HCT116 (cell line): ENCODE measurements at regions not wholly inside any gene's neighbourhood (a gene's known extent, or its start where the extent isn't known, plus 50 kb on each side); places are given as distances from the start of the nearest gene placed in this dataset.

Experiments used
- ATAC-seq: fragments of 200-7000 bp; cut with Tn5 transposase; 2 replicates; pipeline ENCODE4 v1.9.1; 2020; ENCODE audit warnings: mild to moderate bottlenecking, moderate library complexity
- BruUV-seq: library from RNA; stranded (reverse); fragments of 400-500 nt; replicated peaks from 2 replicates; lab custom pipeline; 2021; lab: Mats Ljungman, UMichigan
- CTCF ChIA-PET: fragments of 300-600 bp; sonication (Branson Sonifier 250); formaldehyde crosslinking; loops from one replicate; lab custom pipeline; 2021; ENCODE audit warnings: antibody characterized with exemption; lab: Charles Lee
- POLR2A ChIA-PET: fragments of 300-600, 350-600 bp; sonication (Branson Sonifier 250); formaldehyde crosslinking; loops from one replicate; lab custom pipeline; 2021; ENCODE audit warnings: antibody characterized with exemption; lab: Charles Lee
- RAD21 ChIA-PET, 2 experiments: fragments of 300-600 bp; sonication (Branson Sonifier 250); formaldehyde crosslinking; loops; one replicate each; lab custom pipeline; 2023; ENCODE audit warnings: low total read pairs in 2 of 2; ENCODE audit not compliant: uncharacterized antibody in 2 of 2, unreplicated experiment in 2 of 2, low non-redundant PET in 1 of 2; lab: Charles Lee
- DNase-seq: peaks from one replicate; pipeline ENCODE4 v3.0.0-alpha.2; 2010; ENCODE audit warnings: low read depth, low spot score
- H2AFZ ChIP-seq: fragments of 200-600 bp; shearing (Covaris generic), sonication (generic); 2 replicates; pipeline ENCODE4 v1.6.1; 2017; ENCODE audit warnings: low read depth, mixed run types, mixed read lengths, antibody characterized with exemption, low read length; ENCODE audit not compliant: poor library complexity, severe bottlenecking
- H3K27ac ChIP-seq: 2 replicates; pipeline ENCODE4 v1.5.1; 2012; ENCODE audit warnings: low read depth, low read length
- H3K27me3 ChIP-seq: fragments of 200-600 bp; sonication (generic); 2 replicates; pipeline ENCODE4 v1.6.1; 2016; ENCODE audit warnings: mixed run types, low read length, mixed read lengths; ENCODE audit not compliant: insufficient read depth
- H3K36me3 ChIP-seq, 2 experiments: fragments of 200-500 bp in 1 of 2; fragments of 200-600 bp in 1 of 2; sonication (Bioruptor generic) in 1 of 2; sonication (generic) in 1 of 2; 2 replicates each; pipeline versions ENCODE4 v1.5.1 to v1.6.1; 2014 to 2016; ENCODE audit warnings: low read length in 2 of 2, inconsistent platforms in 1 of 2, mixed read lengths in 1 of 2, mixed run types in 1 of 2; ENCODE audit not compliant: insufficient read depth in 2 of 2, control insufficient read depth in 1 of 2
- H3K4me1 ChIP-seq, 2 experiments: fragments of 200-600 bp in 1 of 2; sonication (generic) in 1 of 2; 2 replicates each; pipeline versions ENCODE4 v1.5.1 to v1.6.1; 2012 to 2017; ENCODE audit warnings: low read length in 2 of 2, inconsistent platforms in 1 of 2, mild to moderate bottlenecking in 1 of 2, mixed read lengths in 1 of 2, mixed run types in 1 of 2, moderate library complexity in 1 of 2; ENCODE audit not compliant: insufficient read depth in 2 of 2, control insufficient read depth in 1 of 2
- H3K4me2 ChIP-seq: fragments of 200-600 bp; sonication (generic); 2 replicates; pipeline ENCODE4 v1.6.1; 2017; ENCODE audit warnings: mixed run types, low read length, mixed read lengths
- H3K4me3 ChIP-seq, 2 experiments: fragments of 200-600 bp in 1 of 2; sonication (generic) in 1 of 2; replicated peaks in 1 of 2; 2 replicates each; pipeline ENCODE4 v1.5.1; 2011 to 2016; ENCODE audit warnings: low read length in 2 of 2, control low read depth in 1 of 2, low read depth in 1 of 2, mild to moderate bottlenecking in 1 of 2, mixed read lengths in 1 of 2, mixed run types in 1 of 2
- H3K79me2 ChIP-seq: fragments of 200-600 bp; sonication (generic); 2 replicates; pipeline ENCODE4 v1.6.1; 2017; ENCODE audit warnings: mild to moderate bottlenecking, mixed run types, low read length, moderate library complexity, mixed read lengths; ENCODE audit not compliant: insufficient read depth
- H3K9ac ChIP-seq: fragments of 200-600 bp; sonication (generic); 2 replicates; pipeline ENCODE4 v1.6.1; 2016; ENCODE audit warnings: low read length, mixed read lengths
- H3K9me2 ChIP-seq: fragments of 200-600 bp; sonication (generic), shearing (Covaris generic); 2 replicates; pipeline ENCODE4 v1.6.1; 2017; ENCODE audit warnings: mixed run types, mild to moderate bottlenecking, moderate library complexity; ENCODE audit not compliant: insufficient read depth
- H3K9me3 ChIP-seq, 2 experiments: fragments of 200-500 bp in 1 of 2; fragments of 200-600 bp in 1 of 2; sonication (Bioruptor generic) in 1 of 2; sonication (generic) in 1 of 2; 2 replicates each; pipeline ENCODE4 v1.6.1; 2014 to 2017; ENCODE audit warnings: low read length in 2 of 2, mixed read lengths in 2 of 2, inconsistent platforms in 1 of 2, low read depth in 1 of 2, mild to moderate bottlenecking in 1 of 2, mixed run types in 1 of 2, moderate library complexity in 1 of 2; ENCODE audit not compliant: control insufficient read depth in 1 of 2, insufficient read depth in 1 of 2
- H4K20me1 ChIP-seq: fragments of 200-600 bp; sonication (generic), shearing (Covaris generic); 2 replicates; pipeline ENCODE4 v1.6.1; 2017; ENCODE audit warnings: mixed run types, mild to moderate bottlenecking, moderate library complexity; ENCODE audit not compliant: insufficient read depth
- ATF3 ChIP-seq: IDR thresholded peaks from 2 replicates; pipeline ENCODE4 v1.6.1; 2012
- CEBPB ChIP-seq: IDR thresholded peaks from 2 replicates; pipeline ENCODE4 v1.6.1; 2012; ENCODE audit warnings: low read depth
- EZH2 ChIP-seq: fragments of 200-600 bp; sonication (generic); IDR thresholded peaks from 2 replicates; pipeline ENCODE4 v1.6.1; 2017; ENCODE audit warnings: antibody characterized with exemption, mixed run types
- EZH2phosphoT487 ChIP-seq: fragments of 200-600 bp; IDR thresholded peaks from 2 replicates; pipeline ENCODE4 v1.6.1; 2018; ENCODE audit warnings: antibody characterized with exemption, borderline replicate concordance
- JUND ChIP-seq: IDR thresholded peaks from 2 replicates; pipeline ENCODE4 v1.6.1; 2012
- SP1 ChIP-seq: IDR thresholded peaks from 2 replicates; pipeline ENCODE4 v1.6.1; 2012; ENCODE audit warnings: low read depth
- SRF ChIP-seq: IDR thresholded peaks from 2 replicates; pipeline ENCODE4 v1.6.1; 2012; ENCODE audit warnings: low read depth
- ZFX ChIP-seq: fragments of 450-650 bp; IDR thresholded peaks from 2 replicates; pipeline ENCODE4 v1.6.1; 2017
- intact Hi-C: fragments of 100-400 bp; cut with micrococcal nuclease; formaldehyde crosslinking; loops from 2 replicates; pipeline ENCODE4 v1.10.0; 2022
- TF ChIP-seq, protein P1 (sequence below): IDR thresholded peaks from 2 replicates; pipeline ENCODE4 v1.6.1; 2011; ENCODE audit warnings: mild to moderate bottlenecking, low read length, moderate library complexity; ENCODE audit not compliant: insufficient replicate concordance; ENCODE audit errors: extremely low read depth
- TF ChIP-seq, protein P2 (sequence below): IDR thresholded peaks from 2 replicates; pipeline ENCODE4 v1.6.1; 2012; ENCODE audit warnings: low read depth

DNA sequence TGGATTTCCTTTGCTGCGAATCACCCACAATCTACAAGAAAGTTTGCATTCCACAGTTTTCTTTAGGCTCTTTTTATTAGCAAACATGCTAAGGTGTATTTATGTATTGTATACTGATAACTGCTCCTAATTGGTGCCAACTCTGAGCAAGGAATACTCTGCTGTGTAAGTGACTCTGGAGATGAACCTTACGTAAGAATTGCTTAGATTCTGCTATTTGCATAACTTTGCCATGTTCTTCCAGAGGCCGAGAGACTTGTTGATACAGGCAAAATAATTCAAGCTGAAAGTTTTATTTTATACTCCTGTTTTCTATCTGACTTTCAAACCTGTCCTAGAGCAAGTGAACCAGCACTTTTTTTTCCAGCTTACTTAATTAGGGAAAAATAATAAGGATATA, 461.3 kb downstream of the GJA1 start:
- H3K36me3 ChIP-seq, result no peaks in the 10 kb centered on the region
- H3K9ac ChIP-seq, result no peak overlapping the region
- no peaks in the 10 kb centered on the region for H3K79me2 ChIP-seq
- H2AFZ ChIP-seq, result no peak overlapping the region
- TF ChIP-seq EZH2phosphoT487 (no peak), CEBPB (no peak), SP1 (no peak), JUND (no peak), ZFX (no peak), SRF (no peak), ATF3 (no peak), EZH2 (no peak)
- TF ChIP-seq, protein P1, sequence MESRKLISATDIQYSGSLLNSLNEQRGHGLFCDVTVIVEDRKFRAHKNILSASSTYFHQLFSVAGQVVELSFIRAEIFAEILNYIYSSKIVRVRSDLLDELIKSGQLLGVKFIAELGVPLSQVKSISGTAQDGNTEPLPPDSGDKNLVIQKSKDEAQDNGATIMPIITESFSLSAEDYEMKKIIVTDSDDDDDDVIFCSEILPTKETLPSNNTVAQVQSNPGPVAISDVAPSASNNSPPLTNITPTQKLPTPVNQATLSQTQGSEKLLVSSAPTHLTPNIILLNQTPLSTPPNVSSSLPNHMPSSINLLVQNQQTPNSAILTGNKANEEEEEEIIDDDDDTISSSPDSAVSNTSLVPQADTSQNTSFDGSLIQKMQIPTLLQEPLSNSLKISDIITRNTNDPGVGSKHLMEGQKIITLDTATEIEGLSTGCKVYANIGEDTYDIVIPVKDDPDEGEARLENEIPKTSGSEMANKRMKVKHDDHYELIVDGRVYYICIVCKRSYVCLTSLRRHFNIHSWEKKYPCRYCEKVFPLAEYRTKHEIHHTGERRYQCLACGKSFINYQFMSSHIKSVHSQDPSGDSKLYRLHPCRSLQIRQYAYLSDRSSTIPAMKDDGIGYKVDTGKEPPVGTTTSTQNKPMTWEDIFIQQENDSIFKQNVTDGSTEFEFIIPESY, result no peak
- TF ChIP-seq, protein P2, sequence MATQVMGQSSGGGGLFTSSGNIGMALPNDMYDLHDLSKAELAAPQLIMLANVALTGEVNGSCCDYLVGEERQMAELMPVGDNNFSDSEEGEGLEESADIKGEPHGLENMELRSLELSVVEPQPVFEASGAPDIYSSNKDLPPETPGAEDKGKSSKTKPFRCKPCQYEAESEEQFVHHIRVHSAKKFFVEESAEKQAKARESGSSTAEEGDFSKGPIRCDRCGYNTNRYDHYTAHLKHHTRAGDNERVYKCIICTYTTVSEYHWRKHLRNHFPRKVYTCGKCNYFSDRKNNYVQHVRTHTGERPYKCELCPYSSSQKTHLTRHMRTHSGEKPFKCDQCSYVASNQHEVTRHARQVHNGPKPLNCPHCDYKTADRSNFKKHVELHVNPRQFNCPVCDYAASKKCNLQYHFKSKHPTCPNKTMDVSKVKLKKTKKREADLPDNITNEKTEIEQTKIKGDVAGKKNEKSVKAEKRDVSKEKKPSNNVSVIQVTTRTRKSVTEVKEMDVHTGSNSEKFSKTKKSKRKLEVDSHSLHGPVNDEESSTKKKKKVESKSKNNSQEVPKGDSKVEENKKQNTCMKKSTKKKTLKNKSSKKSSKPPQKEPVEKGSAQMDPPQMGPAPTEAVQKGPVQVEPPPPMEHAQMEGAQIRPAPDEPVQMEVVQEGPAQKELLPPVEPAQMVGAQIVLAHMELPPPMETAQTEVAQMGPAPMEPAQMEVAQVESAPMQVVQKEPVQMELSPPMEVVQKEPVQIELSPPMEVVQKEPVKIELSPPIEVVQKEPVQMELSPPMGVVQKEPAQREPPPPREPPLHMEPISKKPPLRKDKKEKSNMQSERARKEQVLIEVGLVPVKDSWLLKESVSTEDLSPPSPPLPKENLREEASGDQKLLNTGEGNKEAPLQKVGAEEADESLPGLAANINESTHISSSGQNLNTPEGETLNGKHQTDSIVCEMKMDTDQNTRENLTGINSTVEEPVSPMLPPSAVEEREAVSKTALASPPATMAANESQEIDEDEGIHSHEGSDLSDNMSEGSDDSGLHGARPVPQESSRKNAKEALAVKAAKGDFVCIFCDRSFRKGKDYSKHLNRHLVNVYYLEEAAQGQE, result no peak
- H3K9me3 ChIP-seq, result no peaks in the 10 kb centered on the region
- H3K9me2 ChIP-seq, result no peaks in the 10 kb centered on the region
- no peak overlapping the region for H3K27ac ChIP-seq
- H4K20me1 ChIP-seq, result no peaks in the 10 kb centered on the region
- no peak overlapping the region for H3K4me3 ChIP-seq
- BruUV-seq, result no TSS peak
- ChIA-PET CTCF (interaction anchor here (0.6 kb wide), 1 partner anchor 14 kb away, joined by 3 read pairs; no protein-coding TSS in a partner anchor), RAD21 (no interaction called here), POLR2A (no interaction called here)
- no peaks in the 10 kb centered on the region for H3K27me3 ChIP-seq
- H3K4me1 ChIP-seq, result no peaks in the 10 kb centered on the region
- intact Hi-C loops, result no loop called here
- no peak overlapping the region for H3K4me2 ChIP-seq
- DNase-seq (no peak), ATAC-seq (no peak)
